Endothelial cell of umbilical vein (primary cell): ENCODE measurements at regions not wholly inside any gene's neighbourhood (a gene's known extent, or its start where the extent isn't known, plus 50 kb on each side); places are given as distances from the start of the nearest gene placed in this dataset.

Source experiments
- BruUV-seq: library from RNA; stranded (reverse); fragments of 400-500 nt; replicated peaks from 2 replicates; lab custom pipeline; 2021; lab: Mats Ljungman, UMichigan
- CTCF ChIA-PET: fragments of 300-600, 350-600 bp; sonication (Branson Sonifier 250); formaldehyde crosslinking; loops from one replicate; lab custom pipeline; 2021; ENCODE audit warnings: antibody characterized with exemption, inconsistent platforms; lab: Charles Lee
- POLR2A ChIA-PET: fragments of 300-600, 350-600 bp; sonication (Branson Sonifier 250); formaldehyde crosslinking; loops from one replicate; lab custom pipeline; 2021; ENCODE audit warnings: antibody characterized with exemption, inconsistent platforms; lab: Charles Lee
- DNase-seq: peaks from one replicate; pipeline ENCODE4 v3.0.0-alpha.2; 2011; ENCODE audit warnings: low read depth, low spot score
- FAIRE-seq: peaks from 2 replicates; lab custom pipeline; 2011; peaks lifted over from hg19 to GRCh38; lab: Jason Lieb, UNC
- H2AFZ ChIP-seq: 2 replicates; pipeline ENCODE4 v1.6.0; 2012; ENCODE audit warnings: low read depth, low read length, control low read depth, inconsistent platforms
- H3K27ac ChIP-seq: 2 replicates; pipeline ENCODE4 v1.5.1; 2011; ENCODE audit warnings: low read depth, mild to moderate bottlenecking, control low read depth, low read length, moderate library complexity; ENCODE audit not compliant: insufficient read depth
- H3K27me3 ChIP-seq, 2 experiments: 2 replicates each; pipeline versions ENCODE4 v1.6.0 to v1.6.1; 2011; ENCODE audit warnings: low read length in 2 of 2, mixed read lengths in 1 of 2; ENCODE audit not compliant: control insufficient read depth in 2 of 2, insufficient read depth in 2 of 2
- H3K36me3 ChIP-seq, 2 experiments: 2 replicates in 1 of 2; 3 replicates in 1 of 2; pipeline ENCODE4 v1.5.1; 2011; ENCODE audit warnings: low read length in 2 of 2, mild to moderate bottlenecking in 1 of 2, moderate library complexity in 1 of 2; ENCODE audit not compliant: control insufficient read depth in 2 of 2, insufficient read depth in 2 of 2; ENCODE audit errors: extremely low read depth in 1 of 2
- H3K4me1 ChIP-seq: 3 replicates; pipeline ENCODE4 v1.5.1; 2011; ENCODE audit warnings: mild to moderate bottlenecking, low read length; ENCODE audit not compliant: control insufficient read depth, insufficient read depth; ENCODE audit errors: extremely low read depth
- H3K4me2 ChIP-seq: 2 replicates; pipeline ENCODE4 v1.6.1; 2011; ENCODE audit warnings: low read length, control low read depth, mixed read lengths; ENCODE audit not compliant: insufficient read depth
- H3K4me3 ChIP-seq, 3 experiments: fragments of 200-600 bp in 1 of 3; sonication (generic), shearing (Covaris generic) in 1 of 3; replicated peaks in 1 of 3; 2 replicates each; pipeline ENCODE4 v1.5.1; 2011 to 2016; ENCODE audit warnings: control low read depth in 3 of 3, low read length in 3 of 3, mild to moderate bottlenecking in 2 of 3, inconsistent platforms in 1 of 3, low read depth in 1 of 3, moderate library complexity in 1 of 3; ENCODE audit not compliant: insufficient read depth in 1 of 3
- H3K79me2 ChIP-seq: 2 replicates; pipeline ENCODE4 v1.6.0; 2012; ENCODE audit warnings: low read length, inconsistent platforms; ENCODE audit not compliant: control insufficient read depth, insufficient read depth
- H3K9ac ChIP-seq: replicated peaks from 2 replicates; pipeline ENCODE3; 2011; ENCODE audit warnings: low read length, control low read depth; ENCODE audit not compliant: insufficient read depth; ENCODE audit errors: extremely low read depth
- H3K9me1 ChIP-seq: replicated peaks from 3 replicates; pipeline ENCODE4 v1.6.0; 2011; ENCODE audit warnings: mild to moderate bottlenecking, low read length; ENCODE audit not compliant: control insufficient read depth, insufficient read depth; ENCODE audit errors: extremely low read depth
- H3K9me3 ChIP-seq: replicated peaks from 2 replicates; pipeline ENCODE4 v1.5.1; 2012; ENCODE audit warnings: low read length, inconsistent platforms; ENCODE audit not compliant: control insufficient read depth, insufficient read depth
- H4K20me1 ChIP-seq: replicated peaks from 2 replicates; pipeline ENCODE3; 2011; ENCODE audit warnings: mild to moderate bottlenecking, low read length; ENCODE audit not compliant: control insufficient read depth, insufficient read depth; ENCODE audit errors: extremely low read depth
- CTCF ChIP-seq, 2 donors: IDR thresholded peaks; 1 replicate in 1 of 2; 2 replicates in 1 of 2; pipeline ENCODE4 v1.5.1; 2011; ENCODE audit warnings: low read length in 2 of 2, mild to moderate bottlenecking in 2 of 2, moderate library complexity in 2 of 2, control low read depth in 1 of 2, inconsistent platforms in 1 of 2, low read depth in 1 of 2; ENCODE audit not compliant: insufficient read depth in 1 of 2; ENCODE audit errors: extremely low read depth in 1 of 2
- EZH2 ChIP-seq: IDR thresholded peaks from 2 replicates; pipeline ENCODE4 v1.6.1; 2012; ENCODE audit warnings: borderline replicate concordance, low read depth, mild to moderate bottlenecking, moderate library complexity, low read length, inconsistent platforms; ENCODE audit not compliant: severe bottlenecking
- FOS ChIP-seq: IDR thresholded peaks from 2 replicates; pipeline ENCODE4 v1.6.1; 2011; ENCODE audit warnings: mild to moderate bottlenecking, low read length, moderate library complexity, borderline replicate concordance; ENCODE audit not compliant: insufficient read depth
- GATA2 ChIP-seq: IDR thresholded peaks from 2 replicates; pipeline ENCODE4 v1.7.0; 2011; ENCODE audit warnings: low read depth, mild to moderate bottlenecking, moderate library complexity, mixed read lengths, low read length; ENCODE audit not compliant: insufficient read length, insufficient read depth
- JUN ChIP-seq: IDR thresholded peaks from 2 replicates; pipeline ENCODE4 v1.6.1; 2011; ENCODE audit warnings: borderline replicate concordance, low read depth; ENCODE audit not compliant: insufficient read length, insufficient read depth
- MAX ChIP-seq: IDR thresholded peaks from 2 replicates; pipeline ENCODE4 v1.6.1; 2011; ENCODE audit not compliant: insufficient read depth, insufficient read length
- MYC ChIP-seq: IDR thresholded peaks from one replicate; pipeline ENCODE4 v1.6.1; 2011; ENCODE audit warnings: mild to moderate bottlenecking, low read depth, low read length
- POLR2A ChIP-seq: IDR thresholded peaks from 2 replicates; pipeline ENCODE4 v1.6.1; 2012; ENCODE audit warnings: low read depth, mild to moderate bottlenecking, control low read depth, low read length
- POLR2AphosphoS5 ChIP-seq: IDR thresholded peaks from 2 replicates; pipeline ENCODE4 v1.6.1; 2012; ENCODE audit warnings: low read depth, mild to moderate bottlenecking, control low read depth, low read length, moderate library complexity; ENCODE audit not compliant: insufficient read depth
- dilution Hi-C: fragments of 300-500 bp; cut with MboI; formaldehyde crosslinking; loops from one replicate; pipeline ENCODE4 v1.15.0; 2019; ENCODE audit warnings: low sequenced_read_pairs; ENCODE audit not compliant: extremely low pct_ligation_motif_present
- intact Hi-C: fragments of 100-400 bp; cut with micrococcal nuclease; formaldehyde crosslinking; loops from one replicate; pipeline ENCODE4 v1.10.0; 2022

- no TSS peak for BruUV-seq
- no peak for DNase-seq
Observed at GRCh38 chr3:94593526-94594150, 530.8 kb downstream of the NSUN3 start.

GRCh38 chr3:94596141-94596540 is 533.3 kb downstream of the NSUN3 start:
- Histone ChIP-seq H3K4me3 (no peak overlapping the region), H3K4me1 (no peaks in the 10 kb centered on the region), H4K20me1 (no peaks in the 10 kb centered on the region), H3K27ac (no peak overlapping the region), H3K9me3 (no peaks in the 10 kb centered on the region), H3K9me1 (no peaks in the 10 kb centered on the region), H3K79me2 (no peaks in the 10 kb centered on the region), H3K27me3 (no peaks in the 10 kb centered on the region), H3K4me2 (no peak overlapping the region), H3K9ac (no peak overlapping the region), H2AFZ (no peak overlapping the region), H3K36me3 (no peaks in the 10 kb centered on the region)
- TF ChIP-seq POLR2A (no peak), GATA2 (no peak), FOS (no peak), EZH2 (no peak), POLR2AphosphoS5 (no peak), MAX (no peak), MYC (no peak), JUN (no peak), CTCF (IDR thresholded peaks at IDR 0.05; ENCODE audit: extremely low read depth in 1 of 2, insufficient read depth in 1 of 2, low read depth in 1 of 2, low read length in 2 of 2) (no peak)
- CTCF ChIA-PET = no interaction called here
- DNase-seq (no peak), FAIRE-seq (no peak)
- POLR2A ChIA-PET = no interaction called here
- no TSS peak for BruUV-seq
- intact Hi-C loops (no loop called here), dilution Hi-C loops (no loop called here)

More at GRCh38 chr3:94593526-94594150, 530.8 kb downstream of the NSUN3 start:
- no peaks in the 10 kb centered on the region for H3K9me1 ChIP-seq
- no peak overlapping the region for H3K4me2 ChIP-seq
- POLR2A ChIA-PET = no interaction called here
- no peak for FAIRE-seq
- no peaks in the 10 kb centered on the region for H3K9me3 ChIP-seq
- no peaks in the 10 kb centered on the region for H3K4me1 ChIP-seq
- H3K27ac ChIP-seq = no peak overlapping the region
- intact Hi-C loops = no loop called here
- H4K20me1 ChIP-seq = no peaks in the 10 kb centered on the region
- CTCF ChIA-PET = no interaction called here
- no peaks in the 10 kb centered on the region for H3K36me3 ChIP-seq
- dilution Hi-C loops = no loop called here
- TF ChIP-seq POLR2AphosphoS5 (no peak), EZH2 (no peak)
- no peaks in the 10 kb centered on the region for H3K27me3 ChIP-seq
- no peak overlapping the region for H3K4me3 ChIP-seq
- no peaks in the 10 kb centered on the region for H3K79me2 ChIP-seq
- H2AFZ ChIP-seq = no peak overlapping the region
- H3K9ac ChIP-seq = no peak overlapping the region
